Vagina (tissue), 2 donors: ENCODE measurements at regions not wholly inside any gene's neighbourhood (a gene's known extent, or its start where the extent isn't known, plus 50 kb on each side); places are given as distances from the start of the nearest gene placed in this dataset.

ENCODE experiments used
- DNase-seq, 2 donors: peaks; one replicate each; pipeline ENCODE4 v3.0.0-alpha.2; 2017; ENCODE audit errors: extremely low spot score in 2 of 2
- H3K27ac ChIP-seq: fragments of 200-600 bp; sonication (generic); one replicate; pipeline ENCODE4 v1.5.1; 2019
- H3K27me3 ChIP-seq: fragments of 200-600 bp; sonication (generic); one replicate; pipeline ENCODE4 v1.5.1; 2019
- H3K36me3 ChIP-seq, 2 donors: fragments of 200-600 bp; sonication (generic); one replicate each; pipeline ENCODE4 v1.5.1; 2017 to 2019
- H3K4me1 ChIP-seq: fragments of 200-600 bp; sonication (generic); one replicate; pipeline ENCODE4 v1.5.1; 2019
- H3K4me3 ChIP-seq, 2 donors: fragments of 200-600 bp; sonication (generic); 1 replicate in 1 of 2; 2 replicates in 1 of 2; pipeline ENCODE4 v1.5.1; 2016 to 2019
- H3K9me3 ChIP-seq: fragments of 200-600 bp; sonication (generic); one replicate; pipeline ENCODE4 v1.5.1; 2019
- POLR2A ChIP-seq, 2 donors: fragments of 450-650 bp; IDR thresholded peaks; one replicate each; pipeline ENCODE4 v1.6.1; 2017; ENCODE audit warnings: antibody characterized with exemption in 2 of 2, mild to moderate bottlenecking in 2 of 2, moderate library complexity in 2 of 2
- POLR2AphosphoS5 ChIP-seq, 2 donors: sonication (generic); formaldehyde crosslinking; IDR thresholded peaks; one replicate each; pipeline ENCODE4 v1.9.0; 2017; ENCODE audit warnings: antibody characterized with exemption in 2 of 2, mild to moderate bottlenecking in 2 of 2, low read depth in 1 of 2; ENCODE audit not compliant: insufficient read depth in 1 of 2
- intact Hi-C: fragments of 100-400 bp; cut with DNase I; formaldehyde crosslinking; loops from one replicate; pipeline ENCODE4 v1.15.1; 2023
- TF ChIP-seq, protein P1 (sequence below), 3 experiments: fragments of 450-650 bp in 2 of 3; fragments of 200-600 bp in 1 of 3; sonication (generic) in 1 of 3; IDR thresholded peaks; one replicate each; pipeline ENCODE4 v1.5.1; 2017 to 2019; ENCODE audit warnings: antibody characterized with exemption in 3 of 3, mild to moderate bottlenecking in 2 of 3, moderate library complexity in 2 of 3

GRCh38 chr3:80677796-80678195, 910.0 kb upstream of the ROBO1 start:
- H3K4me1 ChIP-seq = no peaks in the 10 kb centered on the region
- no peaks in the 10 kb centered on the region for H3K27me3 ChIP-seq

DNA sequence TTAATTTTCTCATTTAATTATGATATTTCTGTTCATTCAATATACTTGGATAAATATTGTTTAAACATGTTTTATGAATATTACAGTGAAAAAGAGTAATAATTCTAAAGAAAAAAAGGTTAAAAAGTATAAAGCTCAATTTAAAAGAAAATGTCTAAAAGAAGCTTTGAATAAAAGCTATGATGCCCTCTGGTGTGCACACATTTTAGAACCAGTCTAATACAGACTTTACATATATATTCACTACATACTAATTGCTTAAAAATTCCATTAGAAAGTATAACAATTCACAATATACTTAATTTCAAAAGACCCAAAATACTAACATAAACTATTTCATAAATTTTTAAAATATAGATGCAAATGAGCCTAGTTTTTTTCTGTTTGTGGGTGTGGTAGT, 909.1 kb upstream of the ROBO1 start:
- Histone ChIP-seq H3K27ac (no peak overlapping the region), H3K4me3 (no peak overlapping the region), H3K9me3 (no peaks in the 10 kb centered on the region), H3K36me3 (no peaks in the 10 kb centered on the region), H3K4me1 (no peaks in the 10 kb centered on the region), H3K27me3 (no peaks in the 10 kb centered on the region)
- no peak for DNase-seq
- intact Hi-C loops = no loop called here
- TF ChIP-seq, protein P1, sequence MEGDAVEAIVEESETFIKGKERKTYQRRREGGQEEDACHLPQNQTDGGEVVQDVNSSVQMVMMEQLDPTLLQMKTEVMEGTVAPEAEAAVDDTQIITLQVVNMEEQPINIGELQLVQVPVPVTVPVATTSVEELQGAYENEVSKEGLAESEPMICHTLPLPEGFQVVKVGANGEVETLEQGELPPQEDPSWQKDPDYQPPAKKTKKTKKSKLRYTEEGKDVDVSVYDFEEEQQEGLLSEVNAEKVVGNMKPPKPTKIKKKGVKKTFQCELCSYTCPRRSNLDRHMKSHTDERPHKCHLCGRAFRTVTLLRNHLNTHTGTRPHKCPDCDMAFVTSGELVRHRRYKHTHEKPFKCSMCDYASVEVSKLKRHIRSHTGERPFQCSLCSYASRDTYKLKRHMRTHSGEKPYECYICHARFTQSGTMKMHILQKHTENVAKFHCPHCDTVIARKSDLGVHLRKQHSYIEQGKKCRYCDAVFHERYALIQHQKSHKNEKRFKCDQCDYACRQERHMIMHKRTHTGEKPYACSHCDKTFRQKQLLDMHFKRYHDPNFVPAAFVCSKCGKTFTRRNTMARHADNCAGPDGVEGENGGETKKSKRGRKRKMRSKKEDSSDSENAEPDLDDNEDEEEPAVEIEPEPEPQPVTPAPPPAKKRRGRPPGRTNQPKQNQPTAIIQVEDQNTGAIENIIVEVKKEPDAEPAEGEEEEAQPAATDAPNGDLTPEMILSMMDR (IDR thresholded peaks at IDR 0.05) = no peak
- TF ChIP-seq POLR2A (IDR thresholded peaks at IDR 0.05) = no peak
- TF ChIP-seq POLR2AphosphoS5 (IDR thresholded peaks at IDR 0.05; ENCODE audit: insufficient read depth in 1 of 2, low read depth in 1 of 2) = no peak

More at GRCh38 chr3:80677796-80678195, 910.0 kb upstream of the ROBO1 start:
- no peak overlapping the region for H3K27ac ChIP-seq
- H3K9me3 ChIP-seq = no peaks in the 10 kb centered on the region
- H3K4me3 ChIP-seq = no peak overlapping the region
- TF ChIP-seq POLR2AphosphoS5 (IDR thresholded peaks at IDR 0.05; ENCODE audit: insufficient read depth in 1 of 2, low read depth in 1 of 2) (no peak), POLR2A (IDR thresholded peaks at IDR 0.05) (no peak)
- TF ChIP-seq, protein P1 (IDR thresholded peaks at IDR 0.05) = no peak
- intact Hi-C loops = no loop called here
- H3K36me3 ChIP-seq = no peaks in the 10 kb centered on the region
- DNase-seq = no peak

DNA sequence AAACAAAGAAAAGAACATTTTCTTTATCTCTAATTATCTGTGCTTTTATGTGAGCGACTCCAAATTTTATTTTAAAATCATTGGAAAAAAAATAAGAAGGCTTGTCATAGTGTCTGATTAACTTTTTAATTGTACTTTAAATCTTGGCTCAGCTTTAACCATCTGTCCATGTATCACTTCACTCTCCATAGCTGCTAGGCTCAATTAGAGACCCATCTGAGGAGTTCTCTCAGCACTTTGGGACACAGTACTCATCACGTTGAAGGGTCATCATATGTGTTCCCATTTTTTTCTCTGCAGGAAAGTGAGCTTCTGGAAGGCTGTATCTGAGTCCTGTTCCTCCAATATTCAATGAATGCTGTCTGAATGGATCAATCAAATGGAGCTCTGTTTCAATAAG, 908.5 kb upstream of the ROBO1 start:
- Histone ChIP-seq H3K9me3 (no peaks in the 10 kb centered on the region), H3K27me3 (no peaks in the 10 kb centered on the region), H3K4me1 (no peaks in the 10 kb centered on the region), H3K36me3 (no peaks in the 10 kb centered on the region), H3K4me3 (no peak overlapping the region), H3K27ac (no peak overlapping the region)
- TF ChIP-seq POLR2A (IDR thresholded peaks at IDR 0.05) (no peak), POLR2AphosphoS5 (IDR thresholded peaks at IDR 0.05; ENCODE audit: insufficient read depth in 1 of 2, low read depth in 1 of 2) (no peak)
- TF ChIP-seq, protein P1 (IDR thresholded peaks at IDR 0.05) = no peak
- DNase-seq = no peak
- intact Hi-C loops = no loop called here

DNA sequence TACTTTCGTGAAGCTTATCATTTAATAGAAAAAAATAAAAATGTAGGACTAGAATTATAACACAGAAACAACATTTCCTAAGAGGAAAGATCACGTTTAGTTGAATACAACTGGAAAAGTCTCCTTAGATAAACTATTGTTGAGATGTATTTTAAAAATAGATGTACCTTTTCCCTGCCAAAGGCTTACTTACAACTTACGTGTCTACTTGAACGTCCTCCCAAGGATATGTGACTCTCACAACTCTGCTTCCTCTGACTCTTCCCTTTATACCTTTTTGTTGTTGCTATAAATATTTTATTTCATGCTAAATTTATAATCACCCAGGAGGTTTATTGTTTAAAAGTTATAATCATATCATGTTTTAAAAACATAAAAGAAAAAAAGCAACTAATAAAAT, 908.0 kb upstream of the ROBO1 start:
- no peak for TF ChIP-seq POLR2AphosphoS5 (IDR thresholded peaks at IDR 0.05; ENCODE audit: insufficient read depth in 1 of 2, low read depth in 1 of 2)
- TF ChIP-seq, protein P1 (IDR thresholded peaks at IDR 0.05) = no peak
- no peak for TF ChIP-seq POLR2A (IDR thresholded peaks at IDR 0.05)
- Histone ChIP-seq H3K9me3 (no peaks in the 10 kb centered on the region), H3K4me3 (no peak overlapping the region), H3K27ac (no peak overlapping the region), H3K36me3 (no peaks in the 10 kb centered on the region), H3K4me1 (no peaks in the 10 kb centered on the region), H3K27me3 (no peaks in the 10 kb centered on the region)
- no peak for DNase-seq
- intact Hi-C loops = no loop called here

GRCh38 chr3:80668600-80669294, 900.9 kb upstream of the ROBO1 start:
- Histone ChIP-seq H3K36me3 (no peaks in the 10 kb centered on the region), H3K27ac (no peak overlapping the region), H3K4me1 (no peaks in the 10 kb centered on the region), H3K9me3 (no peaks in the 10 kb centered on the region), H3K27me3 (no peaks in the 10 kb centered on the region), H3K4me3 (no peak overlapping the region)
- intact Hi-C loops = no loop called here
- TF ChIP-seq POLR2A (IDR thresholded peaks at IDR 0.05) (no peak), POLR2AphosphoS5 (IDR thresholded peaks at IDR 0.05; ENCODE audit: insufficient read depth in 1 of 2, low read depth in 1 of 2) (no peak)
- TF ChIP-seq, protein P1 (IDR thresholded peaks at IDR 0.05) = no peak
- DNase-seq = no peak
